Right lobe of liver (tissue), 6 donors: ENCODE measurements at regions not wholly inside any gene's neighbourhood (a gene's known extent, or its start where the extent isn't known, plus 50 kb on each side); places are given as distances from the start of the nearest gene placed in this dataset.

Experiments used
- ATAC-seq, 4 donors: fragments of 200-7000 bp; cut with Tn5 transposase; one replicate each; pipeline ENCODE4 v1.9.1; 2020; ENCODE audit warnings: mild to moderate bottlenecking in 4 of 4, moderate library complexity in 4 of 4
- DNase-seq, 3 donors: peaks; one replicate each; pipeline ENCODE4 v3.0.0-alpha.2; 2020
- H3K27ac ChIP-seq, 3 donors: fragments of 200-600 bp; one replicate each; pipeline ENCODE4 v1.8.0; 2022
- H3K27me3 ChIP-seq, 2 donors: fragments of 200-600 bp; one replicate each; pipeline ENCODE4 v1.8.0; 2022
- H3K36me3 ChIP-seq, 4 donors: fragments of 200-600 bp; sonication (generic) in 1 of 4; one replicate each; pipeline versions ENCODE4 v1.5.1 to v1.8.0; 2017 to 2022; ENCODE audit warnings: control low read depth in 1 of 4
- H3K4me1 ChIP-seq, 4 donors: fragments of 200-600 bp; sonication (generic) in 1 of 4; one replicate each; pipeline versions ENCODE4 v1.5.1 to v1.8.0; 2017 to 2022; ENCODE audit warnings: control low read depth in 1 of 4
- H3K4me3 ChIP-seq, 3 donors: fragments of 200-600 bp; one replicate each; pipeline ENCODE4 v1.8.0; 2022
- H3K9me3 ChIP-seq, 4 donors: fragments of 200-600 bp; sonication (generic) in 1 of 4; one replicate each; pipeline versions ENCODE4 v1.5.1 to v1.8.0; 2017 to 2022; ENCODE audit warnings: control low read depth in 1 of 4
- CTCF ChIP-seq, 4 donors: fragments of 200-600 bp in 3 of 4; fragments of 450-650 bp in 1 of 4; IDR thresholded peaks; one replicate each; pipeline versions ENCODE4 v1.5.1 to v1.8.0; 2016 to 2022; ENCODE audit warnings: antibody characterized with exemption in 4 of 4, mild to moderate bottlenecking in 2 of 4
- POLR2A ChIP-seq: fragments of 450-650 bp; IDR thresholded peaks from one replicate; pipeline ENCODE4 v1.6.1; 2017; ENCODE audit warnings: antibody characterized with exemption, mild to moderate bottlenecking
- WGBS: methylation state at CpG from one replicate; pipeline ENCODE4 v1.1.6; 2018; ENCODE audit warnings: low coverage, low lambda C conversion rate; ENCODE audit not compliant: insufficient coverage; ENCODE audit errors: missing lambda C conversion rate; 5-methylcytosine and 5-hydroxymethylcytosine counted together
- intact Hi-C, 2 donors: fragments of 100-400 bp; cut with DNase I; formaldehyde crosslinking; loops; one replicate each; pipeline versions ENCODE4 v1.11.2 to v1.14.1; 2022
- donor health status: DM: no; HTN: yes; CAD: no.
- donor health status: DM: no; HTN: no; CAD: no.
- donor health status: DM: no; HTN: no; CAD: no.
- donor health status: DM: no; HTN: yes; CAD: no.
- donor health status: DM: no; HTN: yes; CAD: no.

- Histone ChIP-seq H3K4me1 (no peaks in the 10 kb centered on the region), H3K4me3 (no peak overlapping the region), H3K36me3 (no peaks in the 10 kb centered on the region), H3K27me3 (no peaks in the 10 kb centered on the region), H3K9me3 (no peaks in the 10 kb centered on the region), H3K27ac (no peak overlapping the region)
- no peak for TF ChIP-seq POLR2A
- TF ChIP-seq CTCF (IDR thresholded peaks at IDR 0.05), result no peak
- 86% methylated on average over 1 of the region's 3 CpGs for WGBS
- DNase-seq (no peak), ATAC-seq (no peak)
- intact Hi-C loops, result loop anchor here in 1 of 2 donors (5.0 kb wide), 1 partner anchor 40 kb away; no protein-coding TSS in a partner anchor
These were observed 128.6 kb upstream of the PARP11 start for GRCh38 chr12:4001841-4002240.

GRCh38 chr12:4001031-4001430, 127.8 kb upstream of the PARP11 start:
- ATAC-seq, result no peak
- H3K27ac ChIP-seq, result no peak overlapping the region
- no peaks in the 10 kb centered on the region for H3K27me3 ChIP-seq
- H3K4me3 ChIP-seq, result no peak overlapping the region
- H3K36me3 ChIP-seq, result no peaks in the 10 kb centered on the region
- TF ChIP-seq POLR2A (no peak), CTCF (IDR thresholded peaks at IDR 0.05) (no peak)
- DNase-seq, result no peak
- no peaks in the 10 kb centered on the region for H3K9me3 ChIP-seq
- intact Hi-C loops, result loop anchor here in 1 of 2 donors (5.0 kb wide), 1 partner anchor 41 kb away; no protein-coding TSS in a partner anchor
- no peaks in the 10 kb centered on the region for H3K4me1 ChIP-seq

GRCh38 chr12:3999904-4000303, 126.7 kb upstream of the PARP11 start:
- Histone ChIP-seq H3K27me3 (no peaks in the 10 kb centered on the region), H3K36me3 (no peaks in the 10 kb centered on the region), H3K4me3 (no peak overlapping the region), H3K4me1 (no peaks in the 10 kb centered on the region), H3K9me3 (no peaks in the 10 kb centered on the region), H3K27ac (no peak overlapping the region)
- intact Hi-C loops, result loop anchor here in 1 of 2 donors (5.0 to 10.0 kb wide), 2 partner anchors 42 to 275 kb away; partner anchors contain the start of gene CCND2
- WGBS, result 93% methylated on average over 5 of the region's 8 CpGs
- no peak for TF ChIP-seq CTCF (IDR thresholded peaks at IDR 0.05)
- TF ChIP-seq POLR2A, result no peak
- no peak for DNase-seq
- ATAC-seq, result no peak

- TF ChIP-seq POLR2A (no peak), CTCF (IDR thresholded peaks at IDR 0.05) (no peak)
- Histone ChIP-seq H3K27me3 (no peaks in the 10 kb centered on the region), H3K27ac (no peak overlapping the region), H3K36me3 (no peaks in the 10 kb centered on the region), H3K4me1 (no peaks in the 10 kb centered on the region), H3K9me3 (no peaks in the 10 kb centered on the region), H3K4me3 (no peak overlapping the region)
- DNase-seq (no peak), ATAC-seq (peak in 2 of 4 donors; percentile 65)
- intact Hi-C loops, result loop anchor here in 1 of 2 donors (10.0 kb wide), 1 partner anchor 276 kb away; the partner anchor contains the start of gene CCND2
- WGBS, result 51% methylated on average over 6 of the region's 7 CpGs
These were observed 126.0 kb upstream of the PARP11 start for GRCh38 chr12:3998968-3999792.
